Epithelial cell of proximal tubule (primary cell): ENCODE measurements at regions not wholly inside any gene's neighbourhood (a gene's known extent, or its start where the extent isn't known, plus 50 kb on each side); places are given as distances from the start of the nearest gene placed in this dataset.
A peak's percentile ranks its signal among the peaks of the same experiment; 100 is the strongest.

Source experiments
- DNase-seq: peaks from one replicate; pipeline ENCODE4 v3.0.0-alpha.2; 2011; ENCODE audit warnings: low read depth
- H3K4me3 ChIP-seq: 2 replicates; pipeline ENCODE4 v1.5.1; 2011; ENCODE audit warnings: low read depth, mild to moderate bottlenecking, low read length
- CTCF ChIP-seq: conservative IDR thresholded peaks from 2 replicates; pipeline ENCODE4 v1.5.1; 2012; ENCODE audit warnings: low read depth, mild to moderate bottlenecking, low read length

GRCh38 chr10:105952153-105952552 is 1212.4 kb downstream of the SORCS1 start:
- no peak for TF ChIP-seq CTCF

GRCh38 chr10:105950410-105950809 is 1214.1 kb downstream of the SORCS1 start:
- TF ChIP-seq CTCF: peak; percentile 98
- no peak for DNase-seq

More at GRCh38 chr10:105952153-105952552, 1212.4 kb downstream of the SORCS1 start:
- H3K4me3 ChIP-seq: no peak overlapping the region
- DNase-seq: peak; percentile 53

GRCh38 chr10:105949721-105950120 is 1214.8 kb downstream of the SORCS1 start:
- DNase-seq: no peak
- H3K4me3 ChIP-seq: no peak overlapping the region
- TF ChIP-seq CTCF: no peak

More at GRCh38 chr10:105950410-105950809, 1214.1 kb downstream of the SORCS1 start:
- no peak overlapping the region for H3K4me3 ChIP-seq

- no peak for TF ChIP-seq CTCF
- no peak for DNase-seq
- H3K4me3 ChIP-seq: no peak overlapping the region
These were observed 1239.3 kb downstream of the SORCS1 start for GRCh38 chr10:105925045-105925785.

- no peak overlapping the region for H3K4me3 ChIP-seq
- no peak for TF ChIP-seq CTCF
- no peak for DNase-seq
These were observed 1243.2 kb downstream of the SORCS1 start for GRCh38 chr10:105921348-105921747.

GRCh38 chr10:105914432-105914831 is 1250.1 kb downstream of the SORCS1 start:
- no peak for DNase-seq
- H3K4me3 ChIP-seq: no peak overlapping the region
- TF ChIP-seq CTCF: no peak

GRCh38 chr10:105908701-105909100 is 1255.8 kb downstream of the SORCS1 start:
- H3K4me3 ChIP-seq: no peak overlapping the region
- DNase-seq: no peak
- no peak for TF ChIP-seq CTCF
